Ishikawa (cell line): ENCODE measurements at regions not wholly inside any gene's neighbourhood (a gene's known extent, or its start where the extent isn't known, plus 50 kb on each side); places are given as distances from the start of the nearest gene placed in this dataset.

Experiments
- CEBPB ChIP-seq: IDR thresholded peaks from 2 replicates; pipeline ENCODE4 v1.6.1; 2012
- CREB1 ChIP-seq: IDR thresholded peaks from 2 replicates; pipeline ENCODE4 v1.6.1; 2012; ENCODE audit warnings: low read depth
- EGR1 ChIP-seq: IDR thresholded peaks from 2 replicates; pipeline ENCODE4 v1.6.1; 2012
- EP300 ChIP-seq: IDR thresholded peaks from 2 replicates; pipeline ENCODE4 v1.6.1; 2012; ENCODE audit warnings: borderline replicate concordance
- FOXM1 ChIP-seq: IDR thresholded peaks from 2 replicates; pipeline ENCODE4 v1.6.1; 2012; ENCODE audit warnings: low read depth, borderline replicate concordance
- NFIC ChIP-seq: IDR thresholded peaks from 2 replicates; pipeline ENCODE4 v1.6.1; 2012
- RAD21 ChIP-seq: IDR thresholded peaks from 2 replicates; pipeline ENCODE4 v1.6.1; 2012; ENCODE audit warnings: low read depth
- TAF1 ChIP-seq: IDR thresholded peaks from 2 replicates; pipeline ENCODE4 v1.6.1; 2012; ENCODE audit warnings: low read depth, mild to moderate bottlenecking
- TCF12 ChIP-seq: IDR thresholded peaks from 2 replicates; pipeline ENCODE4 v1.6.1; 2012; ENCODE audit warnings: low read depth
- TEAD4 ChIP-seq: IDR thresholded peaks from 2 replicates; pipeline ENCODE4 v1.6.1; 2012
- YY1 ChIP-seq: IDR thresholded peaks from 2 replicates; pipeline ENCODE4 v1.6.1; 2012; ENCODE audit warnings: low read depth
- ZBTB7A ChIP-seq: IDR thresholded peaks from 2 replicates; pipeline ENCODE4 v1.6.1; 2012; ENCODE audit warnings: low read depth
- TF ChIP-seq, protein P1 (sequence below): IDR thresholded peaks from 2 replicates; pipeline ENCODE4 v1.6.1; 2012
- TF ChIP-seq, protein P2 (sequence below): IDR thresholded peaks from 2 replicates; pipeline ENCODE4 v1.6.1; 2012; ENCODE audit warnings: low read depth, mild to moderate bottlenecking
- TF ChIP-seq, protein P3 (sequence below): IDR thresholded peaks from 2 replicates; pipeline ENCODE4 v1.6.1; 2012

DNA sequence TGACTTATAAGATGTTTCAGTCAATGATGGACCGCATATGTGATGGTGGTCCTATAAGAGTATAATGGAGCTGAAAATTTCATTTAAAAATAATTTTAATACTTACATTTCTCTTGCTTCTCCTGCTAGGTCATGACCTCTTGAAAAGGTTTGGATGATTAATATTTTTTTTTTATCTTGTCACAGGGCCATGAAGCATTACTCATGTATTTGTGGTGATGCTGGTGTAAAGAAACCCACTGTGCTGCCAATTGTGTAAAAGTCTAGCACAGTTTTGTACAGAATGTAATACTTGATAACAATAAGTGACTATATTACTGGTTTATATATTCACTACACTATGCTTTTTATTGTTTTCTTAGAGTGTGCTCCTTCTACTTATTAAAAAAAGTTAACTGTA is 124.2 kb upstream of the CELF4 start:
- TF ChIP-seq TEAD4, result no peak
- TF ChIP-seq NFIC, result no peak
- TF ChIP-seq, protein P1, sequence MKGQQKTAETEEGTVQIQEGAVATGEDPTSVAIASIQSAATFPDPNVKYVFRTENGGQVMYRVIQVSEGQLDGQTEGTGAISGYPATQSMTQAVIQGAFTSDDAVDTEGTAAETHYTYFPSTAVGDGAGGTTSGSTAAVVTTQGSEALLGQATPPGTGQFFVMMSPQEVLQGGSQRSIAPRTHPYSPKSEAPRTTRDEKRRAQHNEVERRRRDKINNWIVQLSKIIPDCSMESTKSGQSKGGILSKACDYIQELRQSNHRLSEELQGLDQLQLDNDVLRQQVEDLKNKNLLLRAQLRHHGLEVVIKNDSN, result no peak
- no peak for TF ChIP-seq CREB1
- no peak for TF ChIP-seq TCF12
- TF ChIP-seq RAD21, result no peak
- no peak for TF ChIP-seq ZBTB7A
- TF ChIP-seq EGR1, result no peak
- TF ChIP-seq, protein P2, sequence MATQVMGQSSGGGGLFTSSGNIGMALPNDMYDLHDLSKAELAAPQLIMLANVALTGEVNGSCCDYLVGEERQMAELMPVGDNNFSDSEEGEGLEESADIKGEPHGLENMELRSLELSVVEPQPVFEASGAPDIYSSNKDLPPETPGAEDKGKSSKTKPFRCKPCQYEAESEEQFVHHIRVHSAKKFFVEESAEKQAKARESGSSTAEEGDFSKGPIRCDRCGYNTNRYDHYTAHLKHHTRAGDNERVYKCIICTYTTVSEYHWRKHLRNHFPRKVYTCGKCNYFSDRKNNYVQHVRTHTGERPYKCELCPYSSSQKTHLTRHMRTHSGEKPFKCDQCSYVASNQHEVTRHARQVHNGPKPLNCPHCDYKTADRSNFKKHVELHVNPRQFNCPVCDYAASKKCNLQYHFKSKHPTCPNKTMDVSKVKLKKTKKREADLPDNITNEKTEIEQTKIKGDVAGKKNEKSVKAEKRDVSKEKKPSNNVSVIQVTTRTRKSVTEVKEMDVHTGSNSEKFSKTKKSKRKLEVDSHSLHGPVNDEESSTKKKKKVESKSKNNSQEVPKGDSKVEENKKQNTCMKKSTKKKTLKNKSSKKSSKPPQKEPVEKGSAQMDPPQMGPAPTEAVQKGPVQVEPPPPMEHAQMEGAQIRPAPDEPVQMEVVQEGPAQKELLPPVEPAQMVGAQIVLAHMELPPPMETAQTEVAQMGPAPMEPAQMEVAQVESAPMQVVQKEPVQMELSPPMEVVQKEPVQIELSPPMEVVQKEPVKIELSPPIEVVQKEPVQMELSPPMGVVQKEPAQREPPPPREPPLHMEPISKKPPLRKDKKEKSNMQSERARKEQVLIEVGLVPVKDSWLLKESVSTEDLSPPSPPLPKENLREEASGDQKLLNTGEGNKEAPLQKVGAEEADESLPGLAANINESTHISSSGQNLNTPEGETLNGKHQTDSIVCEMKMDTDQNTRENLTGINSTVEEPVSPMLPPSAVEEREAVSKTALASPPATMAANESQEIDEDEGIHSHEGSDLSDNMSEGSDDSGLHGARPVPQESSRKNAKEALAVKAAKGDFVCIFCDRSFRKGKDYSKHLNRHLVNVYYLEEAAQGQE, result no peak

DNA sequence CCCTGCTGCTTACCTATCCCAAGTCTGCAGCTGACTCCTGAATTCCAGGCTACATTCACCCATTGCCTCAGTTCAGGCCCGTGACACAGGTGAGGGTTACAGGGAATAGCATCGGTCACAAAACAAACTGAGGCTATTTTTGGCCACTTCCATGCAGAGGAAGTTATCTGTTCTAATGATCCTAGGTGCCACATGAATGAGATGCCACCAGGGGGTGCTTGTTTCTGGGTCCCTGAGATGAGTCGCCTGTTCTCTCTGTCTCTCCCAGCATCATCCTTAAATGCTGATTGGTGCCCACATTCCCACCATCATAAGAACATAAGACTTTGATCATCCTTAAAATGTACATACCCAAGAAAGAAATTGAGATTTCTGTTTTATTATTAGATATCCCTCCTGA is 119.0 kb upstream of the CELF4 start:
- TF ChIP-seq, protein P3, sequence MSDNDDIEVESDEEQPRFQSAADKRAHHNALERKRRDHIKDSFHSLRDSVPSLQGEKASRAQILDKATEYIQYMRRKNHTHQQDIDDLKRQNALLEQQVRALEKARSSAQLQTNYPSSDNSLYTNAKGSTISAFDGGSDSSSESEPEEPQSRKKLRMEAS, result no peak
- no peak for TF ChIP-seq TEAD4

DNA sequence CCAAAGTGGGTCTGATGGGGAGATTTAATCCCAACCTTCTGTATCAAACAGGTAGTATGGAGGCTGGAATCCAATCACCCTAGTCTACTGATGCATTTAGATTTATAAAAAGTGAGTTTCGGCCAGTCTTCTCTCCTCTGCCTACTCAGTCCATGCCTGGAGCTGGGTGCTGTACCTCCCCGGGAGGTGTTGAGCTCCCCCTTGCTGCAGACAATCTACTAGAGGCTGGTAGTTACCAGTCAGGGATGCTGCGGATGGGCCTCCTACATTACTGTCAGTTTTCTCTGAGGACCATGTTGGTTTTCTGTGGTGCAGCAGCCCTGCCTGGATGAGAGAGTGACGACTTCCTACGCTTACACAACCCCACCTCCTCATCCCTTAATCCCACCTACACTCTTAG is 118.6 kb upstream of the CELF4 start:
- TF ChIP-seq ZBTB7A (no peak), FOXM1 (no peak), NFIC (no peak), TCF12 (no peak), RAD21 (no peak), EP300 (no peak), TEAD4 (no peak), CEBPB (no peak)
- TF ChIP-seq, protein P3, result no peak

DNA sequence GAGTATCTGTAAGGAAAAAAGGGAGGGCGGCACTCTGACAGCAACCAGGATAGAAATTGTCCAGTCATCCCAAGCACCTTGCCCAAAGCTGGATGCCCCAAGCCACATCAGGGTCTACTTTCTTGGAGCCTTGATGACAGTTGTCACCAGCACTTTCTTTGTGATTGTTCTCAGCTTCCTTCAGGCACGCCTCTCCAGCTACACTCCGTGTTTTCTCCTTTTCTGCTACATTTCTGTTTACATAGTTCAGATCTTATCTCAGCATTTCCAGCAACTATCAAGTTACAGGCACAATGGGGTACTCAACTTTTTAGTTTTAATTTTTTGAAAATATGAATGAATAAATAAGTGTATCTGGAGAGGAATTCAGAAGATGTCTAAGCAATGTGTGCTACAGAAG is 115.3 kb upstream of the CELF4 start:
- TF ChIP-seq EP300 (no peak), TEAD4 (no peak), NFIC (no peak), TAF1 (no peak), YY1 (no peak), CEBPB (no peak), TCF12 (no peak), FOXM1 (no peak), EGR1 (no peak), RAD21 (no peak)
- TF ChIP-seq, protein P3, result no peak
- TF ChIP-seq, protein P1, result no peak
- TF ChIP-seq, protein P2, result no peak

DNA sequence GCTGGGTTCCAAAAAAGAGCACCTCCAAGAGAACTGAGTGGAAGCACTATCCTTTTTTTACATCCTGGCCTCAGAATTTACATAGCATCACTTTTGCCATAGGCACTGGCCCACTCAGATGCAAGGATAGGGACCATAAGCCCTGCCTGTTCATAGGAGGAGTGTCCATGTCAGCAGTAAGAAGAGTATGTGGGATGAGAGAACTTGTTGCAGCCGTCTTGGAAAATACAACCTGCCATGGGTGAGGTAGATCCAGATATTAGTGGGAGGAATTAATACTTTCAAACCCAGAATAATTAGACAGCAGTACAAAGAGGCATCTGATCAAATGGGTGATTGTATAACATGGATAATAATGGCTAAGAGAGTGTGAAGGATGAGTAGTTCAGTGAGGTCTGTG is 110.7 kb upstream of the CELF4 start:
- TF ChIP-seq TAF1, result no peak

DNA sequence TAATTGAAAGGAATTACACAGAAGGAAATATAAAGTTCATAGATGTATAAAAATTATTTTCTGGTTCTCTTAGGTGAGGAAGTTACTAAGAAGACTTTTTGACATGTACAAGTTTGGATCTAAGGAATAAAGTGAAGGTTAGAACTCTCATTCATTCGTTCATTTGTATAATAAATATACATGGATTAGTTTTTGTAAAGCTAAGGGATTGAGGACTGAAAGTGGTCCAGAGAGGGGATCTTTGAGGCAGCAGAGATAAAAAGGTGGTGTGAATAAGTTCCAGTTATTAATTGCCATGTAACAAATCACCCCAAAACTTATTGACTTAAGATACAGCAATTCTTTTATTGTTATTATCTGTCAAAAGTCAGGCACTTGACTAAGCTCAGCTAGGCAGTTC is 110.1 kb upstream of the CELF4 start:
- no peak for TF ChIP-seq EGR1
- TF ChIP-seq, protein P3, result no peak
- no peak for TF ChIP-seq TAF1
- TF ChIP-seq CREB1, result no peak
- no peak for TF ChIP-seq ZBTB7A
- TF ChIP-seq EP300, result no peak

DNA sequence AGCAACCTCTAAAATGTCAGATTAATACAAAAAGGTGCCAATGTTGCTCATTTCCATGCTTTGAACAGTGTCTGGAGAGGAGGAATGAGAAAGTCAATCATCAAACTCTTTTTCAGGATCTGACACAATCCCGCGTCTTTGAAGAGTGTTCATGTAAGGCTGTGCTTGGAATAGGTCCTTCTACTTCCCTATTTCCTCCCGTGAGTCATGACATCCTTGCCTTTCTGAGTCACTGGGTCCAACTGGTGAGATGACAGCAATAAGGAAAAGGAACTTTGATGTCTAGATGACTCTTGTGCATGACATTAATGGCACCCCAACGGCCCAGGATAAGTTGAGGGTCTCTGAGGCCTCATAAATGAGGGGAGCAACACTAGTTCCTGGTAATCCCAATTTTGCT is 109.0 kb upstream of the CELF4 start:
- TF ChIP-seq RAD21, result no peak
- TF ChIP-seq, protein P2, result no peak
- TF ChIP-seq TAF1, result no peak
- no peak for TF ChIP-seq TEAD4
